ENCODE measurements at regions not wholly inside any gene's neighbourhood (a gene's known extent, or its start where the extent isn't known, plus 50 kb on each side); places are given as distances from the start of the nearest gene placed in this dataset.
"Not testable (repeated sequence)": the region's sequence is repeated elsewhere in the genome, so short reads cannot be mapped to it uniquely, and the experiment has no call there.

GRCh38 chr21:14825514-14825974, 239.3 kb downstream of the NRIP1 start:
- no peak for DNase-seq

GRCh38 chr21:14824126-14824525, 240.7 kb downstream of the NRIP1 start:
- no peak for DNase-seq

- DNase-seq: peak; percentile 99
Measured at GRCh38 chr21:14817311-14817710, 247.5 kb downstream of the NRIP1 start.

GRCh38 chr21:14814991-14815390, 249.8 kb downstream of the NRIP1 start:
- DNase-seq: no peak

GRCh38 chr21:14814282-14814681, 250.5 kb downstream of the NRIP1 start:
- no peak for DNase-seq

- DNase-seq: not testable (repeated sequence)
Measured at GRCh38 chr21:14804170-14804569, 258.1 kb upstream of the SAMSN1 start.

- DNase-seq: no peak
Measured at GRCh38 chr21:14797543-14797942, 251.4 kb upstream of the SAMSN1 start.

- no peak for DNase-seq
Measured at GRCh38 chr21:14787312-14787711, 241.2 kb upstream of the SAMSN1 start.

- no peak for DNase-seq
Measured at GRCh38 chr21:14785679-14786078, 239.6 kb upstream of the SAMSN1 start.

- peak; percentile 70 for DNase-seq
Measured at GRCh38 chr21:14773777-14774345, 227.7 kb upstream of the SAMSN1 start.

GRCh38 chr21:14771593-14771992, 225.5 kb upstream of the SAMSN1 start:
- DNase-seq: peak; percentile 49

- no peak for DNase-seq
Measured at GRCh38 chr21:14768042-14768441, 221.9 kb upstream of the SAMSN1 start.

- no peak for DNase-seq
Measured at GRCh38 chr21:14767192-14767852, 221.2 kb upstream of the SAMSN1 start.

- peak; percentile 67 for DNase-seq
Measured at GRCh38 chr21:14766241-14766640, 220.1 kb upstream of the SAMSN1 start.

GRCh38 chr21:14763695-14764064, 217.6 kb upstream of the SAMSN1 start:
- no peak for DNase-seq

- DNase-seq: peak; percentile 64
Measured at GRCh38 chr21:14762734-14763694, 216.9 kb upstream of the SAMSN1 start.

GRCh38 chr21:14762327-14762726, 216.2 kb upstream of the SAMSN1 start:
- DNase-seq: no peak

GRCh38 chr21:14759285-14759684, 213.2 kb upstream of the SAMSN1 start:
- DNase-seq: no peak

- no peak for DNase-seq
Measured at GRCh38 chr21:14758849-14759248, 212.7 kb upstream of the SAMSN1 start.

- DNase-seq: no peak
Measured at GRCh38 chr21:14757533-14758327, 211.6 kb upstream of the SAMSN1 start.

GRCh38 chr21:14755086-14755485, 209.0 kb upstream of the SAMSN1 start:
- no peak for DNase-seq

- no peak for DNase-seq
Measured at GRCh38 chr21:14754682-14755081, 208.6 kb upstream of the SAMSN1 start.

- DNase-seq: no peak
Measured at GRCh38 chr21:14754259-14754604, 208.1 kb upstream of the SAMSN1 start.
